ENCODE measurements at regions not wholly inside any gene's neighbourhood (a gene's known extent, or its start where the extent isn't known, plus 50 kb on each side); places are given as distances from the start of the nearest gene placed in this dataset.

DNA sequence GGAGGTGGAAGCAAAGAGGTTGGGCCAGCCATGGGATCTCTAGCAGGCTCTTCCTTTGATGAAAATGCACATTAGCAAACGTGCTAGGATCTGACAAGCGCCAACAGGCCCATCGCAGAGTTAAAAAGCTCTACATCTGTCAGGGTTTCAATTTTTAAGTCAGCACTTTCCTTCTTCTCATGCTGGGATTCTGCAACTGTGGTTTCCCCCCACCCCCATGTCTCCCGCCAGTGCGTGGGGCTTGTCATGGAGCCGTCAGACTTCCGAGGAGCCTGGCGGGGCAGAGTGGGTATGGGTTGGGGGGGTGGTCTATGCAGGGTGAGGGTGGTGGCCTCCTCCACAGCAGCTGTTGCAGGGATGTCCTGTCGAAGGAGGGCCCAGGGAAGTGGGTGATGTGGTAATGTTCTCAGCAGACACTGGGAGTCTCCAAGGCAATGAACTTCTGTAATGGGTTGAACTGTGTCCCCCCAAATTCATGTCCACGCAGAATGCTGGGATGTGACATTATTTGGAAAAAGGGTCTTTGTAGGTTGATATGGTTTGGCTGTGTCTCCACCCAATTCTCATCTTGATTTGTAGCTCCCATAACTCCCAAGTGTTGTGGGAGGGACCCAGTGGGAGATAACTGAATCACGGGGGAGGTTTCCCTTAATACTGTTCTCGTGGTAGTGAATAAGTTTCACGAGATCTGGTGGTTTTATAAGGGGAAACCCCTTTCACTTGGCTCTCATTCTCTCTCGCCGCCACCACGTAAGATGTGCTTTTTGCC lies 115.2 kb upstream of the MAP1LC3B2 start:
- TF ChIP-seq, protein P1, sequence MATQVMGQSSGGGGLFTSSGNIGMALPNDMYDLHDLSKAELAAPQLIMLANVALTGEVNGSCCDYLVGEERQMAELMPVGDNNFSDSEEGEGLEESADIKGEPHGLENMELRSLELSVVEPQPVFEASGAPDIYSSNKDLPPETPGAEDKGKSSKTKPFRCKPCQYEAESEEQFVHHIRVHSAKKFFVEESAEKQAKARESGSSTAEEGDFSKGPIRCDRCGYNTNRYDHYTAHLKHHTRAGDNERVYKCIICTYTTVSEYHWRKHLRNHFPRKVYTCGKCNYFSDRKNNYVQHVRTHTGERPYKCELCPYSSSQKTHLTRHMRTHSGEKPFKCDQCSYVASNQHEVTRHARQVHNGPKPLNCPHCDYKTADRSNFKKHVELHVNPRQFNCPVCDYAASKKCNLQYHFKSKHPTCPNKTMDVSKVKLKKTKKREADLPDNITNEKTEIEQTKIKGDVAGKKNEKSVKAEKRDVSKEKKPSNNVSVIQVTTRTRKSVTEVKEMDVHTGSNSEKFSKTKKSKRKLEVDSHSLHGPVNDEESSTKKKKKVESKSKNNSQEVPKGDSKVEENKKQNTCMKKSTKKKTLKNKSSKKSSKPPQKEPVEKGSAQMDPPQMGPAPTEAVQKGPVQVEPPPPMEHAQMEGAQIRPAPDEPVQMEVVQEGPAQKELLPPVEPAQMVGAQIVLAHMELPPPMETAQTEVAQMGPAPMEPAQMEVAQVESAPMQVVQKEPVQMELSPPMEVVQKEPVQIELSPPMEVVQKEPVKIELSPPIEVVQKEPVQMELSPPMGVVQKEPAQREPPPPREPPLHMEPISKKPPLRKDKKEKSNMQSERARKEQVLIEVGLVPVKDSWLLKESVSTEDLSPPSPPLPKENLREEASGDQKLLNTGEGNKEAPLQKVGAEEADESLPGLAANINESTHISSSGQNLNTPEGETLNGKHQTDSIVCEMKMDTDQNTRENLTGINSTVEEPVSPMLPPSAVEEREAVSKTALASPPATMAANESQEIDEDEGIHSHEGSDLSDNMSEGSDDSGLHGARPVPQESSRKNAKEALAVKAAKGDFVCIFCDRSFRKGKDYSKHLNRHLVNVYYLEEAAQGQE (IDR thresholded peaks at IDR 0.05; ENCODE audit: insufficient read depth in 1 of 2, low read depth in 2 of 2, low read length in 2 of 2): no peak
- no peak for TF ChIP-seq FOXP2 (optimal IDR thresholded peaks at IDR 0.05; ENCODE audit: borderline replicate concordance, extremely low read depth, extremely low read length, insufficient read depth)
- no peak for TF ChIP-seq POLR2AphosphoS5 (IDR thresholded peaks at IDR 0.05; ENCODE audit: low read depth, low read length)
- no peak for TF ChIP-seq SIN3A (IDR thresholded peaks at IDR 0.05; ENCODE audit: borderline replicate concordance, insufficient read depth, low read length)
- no peak for TF ChIP-seq TAF1 (IDR thresholded peaks at IDR 0.05; ENCODE audit: borderline replicate concordance, insufficient read depth, low read length)

DNA sequence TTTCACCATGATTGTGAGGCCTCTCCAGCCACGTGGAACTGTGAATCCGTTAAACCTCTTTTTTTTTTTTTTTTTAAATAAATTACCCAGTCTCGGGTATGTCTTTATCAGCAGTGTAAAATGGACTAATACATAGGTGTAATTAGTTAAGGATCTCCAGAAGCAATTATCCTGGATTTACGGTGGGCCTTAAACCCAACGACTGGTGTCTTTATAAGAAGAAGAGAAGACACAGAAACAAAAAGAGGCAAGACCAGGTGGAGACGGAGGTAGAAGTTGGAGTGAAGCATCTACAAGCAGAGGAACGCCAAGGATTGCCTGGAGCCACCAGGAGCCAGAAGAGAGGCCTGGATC lies 114.6 kb upstream of the MAP1LC3B2 start:
- TF ChIP-seq SIN3A (IDR thresholded peaks at IDR 0.05; ENCODE audit: borderline replicate concordance, insufficient read depth, low read length) (no peak), POLR2AphosphoS5 (IDR thresholded peaks at IDR 0.05; ENCODE audit: low read depth, low read length) (no peak), FOXP2 (optimal IDR thresholded peaks at IDR 0.05; ENCODE audit: borderline replicate concordance, extremely low read depth, extremely low read length, insufficient read depth) (no peak), TAF1 (IDR thresholded peaks at IDR 0.05; ENCODE audit: borderline replicate concordance, insufficient read depth, low read length) (no peak)
- TF ChIP-seq, protein P1 (IDR thresholded peaks at IDR 0.05; ENCODE audit: insufficient read depth in 1 of 2, low read depth in 2 of 2, low read length in 2 of 2): no peak

DNA sequence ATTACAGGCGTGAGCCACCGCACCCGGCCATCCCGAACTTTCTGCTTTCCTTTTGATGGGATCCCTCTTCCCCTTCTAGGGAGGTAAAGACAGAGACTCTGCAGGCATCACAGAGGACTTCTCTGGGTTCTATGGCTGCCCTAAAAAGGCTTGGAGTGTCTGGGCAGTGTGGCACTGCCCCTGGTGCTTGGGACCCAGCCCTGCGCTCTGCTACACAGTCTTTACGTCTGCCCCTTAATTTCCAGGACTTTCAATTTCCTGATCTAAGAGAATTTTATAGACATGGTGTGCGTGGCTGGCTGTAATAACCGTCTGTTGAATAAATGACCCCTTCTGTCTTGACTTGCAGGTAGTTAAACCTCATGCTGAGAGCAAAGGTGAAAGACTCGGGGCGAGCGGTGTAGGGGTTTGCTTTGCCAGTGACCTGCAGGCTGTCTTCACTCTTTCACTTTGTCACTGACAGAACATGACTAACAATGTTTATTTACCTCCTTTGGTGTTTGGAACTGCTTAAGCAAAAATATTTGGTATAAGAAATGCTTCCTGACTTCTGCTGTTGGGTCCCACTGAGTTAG lies 110.9 kb upstream of the MAP1LC3B2 start:
- TF ChIP-seq TAF1 (IDR thresholded peaks at IDR 0.05; ENCODE audit: borderline replicate concordance, insufficient read depth, low read length): no peak
- TF ChIP-seq, protein P1 (IDR thresholded peaks at IDR 0.05; ENCODE audit: insufficient read depth in 1 of 2, low read depth in 2 of 2, low read length in 2 of 2): no peak
- TF ChIP-seq SIN3A (IDR thresholded peaks at IDR 0.05; ENCODE audit: borderline replicate concordance, insufficient read depth, low read length): no peak
- TF ChIP-seq FOXP2 (optimal IDR thresholded peaks at IDR 0.05; ENCODE audit: borderline replicate concordance, extremely low read depth, extremely low read length, insufficient read depth): no peak
- TF ChIP-seq POLR2AphosphoS5 (IDR thresholded peaks at IDR 0.05; ENCODE audit: low read depth, low read length): no peak

DNA sequence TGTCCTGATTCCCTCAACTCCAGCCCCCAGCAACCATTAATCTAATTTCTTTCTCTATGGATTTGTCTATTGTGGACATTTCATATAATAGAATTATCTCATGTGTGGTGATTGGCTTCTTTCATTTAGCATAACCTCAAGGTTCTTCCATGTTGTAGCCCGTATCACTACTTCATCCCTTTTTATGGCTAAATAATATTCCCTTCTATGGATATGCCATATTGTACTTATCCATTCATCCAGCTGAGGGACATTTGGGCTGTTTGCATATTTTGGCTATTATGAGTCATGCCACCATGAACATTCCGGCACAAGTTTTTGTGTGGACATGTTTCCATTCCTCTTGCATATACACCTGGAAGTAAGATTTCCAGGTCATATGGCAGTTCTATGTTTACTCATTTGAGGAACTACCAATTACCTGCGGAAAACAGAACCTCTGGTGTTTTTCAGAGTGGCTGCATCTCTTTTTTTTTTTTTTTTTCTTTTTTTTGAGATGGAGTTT lies 108.7 kb upstream of the MAP1LC3B2 start:
- TF ChIP-seq POLR2AphosphoS5 (IDR thresholded peaks at IDR 0.05; ENCODE audit: low read depth, low read length): no peak
- TF ChIP-seq, protein P1 (IDR thresholded peaks at IDR 0.05; ENCODE audit: insufficient read depth in 1 of 2, low read depth in 2 of 2, low read length in 2 of 2): no peak
- TF ChIP-seq SIN3A (IDR thresholded peaks at IDR 0.05; ENCODE audit: borderline replicate concordance, insufficient read depth, low read length): no peak
- no peak for TF ChIP-seq FOXP2 (optimal IDR thresholded peaks at IDR 0.05; ENCODE audit: borderline replicate concordance, extremely low read depth, extremely low read length, insufficient read depth)
- TF ChIP-seq TAF1 (IDR thresholded peaks at IDR 0.05; ENCODE audit: borderline replicate concordance, insufficient read depth, low read length): no peak

Measured in PFSK-1 (cell line).